Mesodermal cell (in vitro differentiated cells): ENCODE measurements at regions not wholly inside any gene's neighbourhood (a gene's known extent, or its start where the extent isn't known, plus 50 kb on each side); places are given as distances from the start of the nearest gene placed in this dataset.

ENCODE experiments used
- H3K27ac ChIP-seq: 2 replicates; pipeline ENCODE4 v1.7.0; 2013; ENCODE audit warnings: mild to moderate bottlenecking, low read depth, low read length, moderate library complexity; ENCODE audit not compliant: severe bottlenecking
- H3K36me3 ChIP-seq: 2 replicates; pipeline ENCODE4 v1.7.1; 2013; ENCODE audit warnings: mild to moderate bottlenecking, low read length, moderate library complexity; ENCODE audit not compliant: control insufficient read depth, insufficient read depth
- H3K4me1 ChIP-seq: one replicate; pipeline ENCODE4 v1.7.1; 2013; ENCODE audit warnings: mild to moderate bottlenecking, low read length; ENCODE audit not compliant: insufficient read depth, control insufficient read depth, poor library complexity, severe bottlenecking
- H3K4me3 ChIP-seq: 2 replicates; pipeline ENCODE4 v1.7.0; 2013; ENCODE audit warnings: low read length, control low read depth, mild to moderate bottlenecking; ENCODE audit not compliant: insufficient read depth, poor library complexity, severe bottlenecking; ENCODE audit errors: extremely low read depth
- H3K9me3 ChIP-seq: 2 replicates; pipeline ENCODE4 v1.7.1; 2013; ENCODE audit warnings: mild to moderate bottlenecking, low read length, moderate library complexity; ENCODE audit not compliant: control insufficient read depth
- WGBS, 2 experiments: methylation state at CpG; one replicate each; pipeline ENCODE4 v1.1.5; 2013; ENCODE audit warnings: missing lambda C conversion rate in 2 of 2; ENCODE audit not compliant: insufficient coverage in 2 of 2; 5-methylcytosine and 5-hydroxymethylcytosine counted together

GRCh38 chr2:151052850-151053660 is 208.6 kb downstream of the RBM43 start:
- no peak overlapping the region for H3K4me3 ChIP-seq
- no peak overlapping the region for H3K27ac ChIP-seq
- no peaks in the 10 kb centered on the region for H3K9me3 ChIP-seq
- 63 to 80% methylated on average over 1 of the region's 1 CpG for WGBS, 2 experiments
- no peaks in the 10 kb centered on the region for H3K4me1 ChIP-seq
- no peaks in the 10 kb centered on the region for H3K36me3 ChIP-seq

- H3K9me3 ChIP-seq: no peaks in the 10 kb centered on the region
- no peak overlapping the region for H3K4me3 ChIP-seq
- no peaks in the 10 kb centered on the region for H3K36me3 ChIP-seq
- no peaks in the 10 kb centered on the region for H3K4me1 ChIP-seq
- no CpG with 5 or more reads among the region's 2 CpGs for WGBS, 2 experiments
- H3K27ac ChIP-seq: no peak overlapping the region
Observed at GRCh38 chr2:151051574-151052220, 210.0 kb downstream of the RBM43 start.

GRCh38 chr2:151049746-151050145 is 211.9 kb downstream of the RBM43 start:
- Histone ChIP-seq H3K36me3 (no peaks in the 10 kb centered on the region), H3K27ac (no peak overlapping the region)
- WGBS, 2 experiments: no CpG with 5 or more reads among the region's 1 CpG

GRCh38 chr2:151048331-151049054 is 213.2 kb downstream of the RBM43 start:
- no peaks in the 10 kb centered on the region for H3K9me3 ChIP-seq
- H3K27ac ChIP-seq: no peak overlapping the region
- no peaks in the 10 kb centered on the region for H3K36me3 ChIP-seq
- 97 to 100% methylated on average over 2 to 4 of the region's 6 CpGs for WGBS, 2 experiments
- no peak overlapping the region for H3K4me3 ChIP-seq
- H3K4me1 ChIP-seq: no peaks in the 10 kb centered on the region

More at GRCh38 chr2:151049746-151050145, 211.9 kb downstream of the RBM43 start:
- Histone ChIP-seq H3K4me1 (no peaks in the 10 kb centered on the region), H3K4me3 (no peak overlapping the region), H3K9me3 (no peaks in the 10 kb centered on the region)

- no peaks in the 10 kb centered on the region for H3K36me3 ChIP-seq
- H3K27ac ChIP-seq: no peak overlapping the region
- no peak overlapping the region for H3K4me3 ChIP-seq
- H3K4me1 ChIP-seq: no peaks in the 10 kb centered on the region
- WGBS, 2 experiments: 64 to 75% methylated on average over 2 to 5 of the region's 5 CpGs
- no peaks in the 10 kb centered on the region for H3K9me3 ChIP-seq
Observed at GRCh38 chr2:151043484-151043883, 218.2 kb downstream of the RBM43 start.

GRCh38 chr2:151042964-151043363 is 218.7 kb downstream of the RBM43 start:
- Histone ChIP-seq H3K4me1 (no peaks in the 10 kb centered on the region), H3K36me3 (no peaks in the 10 kb centered on the region), H3K9me3 (no peaks in the 10 kb centered on the region), H3K27ac (no peak overlapping the region), H3K4me3 (no peak overlapping the region)
- 83% methylated on average over 1 of the region's 2 CpGs for WGBS, 2 experiments

GRCh38 chr2:151040039-151040438 is 221.6 kb downstream of the RBM43 start:
- whole genome bisulfite sequencing, 2 experiments: 93 to 94% methylated on average over 2 to 3 of the region's 3 CpGs

GRCh38 chr2:151038516-151038915 is 223.1 kb downstream of the RBM43 start:
- H3K4me3 ChIP-seq: no peak overlapping the region
- H3K4me1 ChIP-seq: no peaks in the 10 kb centered on the region
- 88 to 92% methylated on average over 3 to 5 of the region's 6 CpGs for WGBS, 2 experiments
- H3K27ac ChIP-seq: no peak overlapping the region
- H3K9me3 ChIP-seq: no peaks in the 10 kb centered on the region
- no peaks in the 10 kb centered on the region for H3K36me3 ChIP-seq

More at GRCh38 chr2:151040039-151040438, 221.6 kb downstream of the RBM43 start:
- Histone ChIP-seq H3K9me3 (no peaks in the 10 kb centered on the region), H3K36me3 (no peaks in the 10 kb centered on the region), H3K27ac (no peak overlapping the region), H3K4me3 (no peak overlapping the region), H3K4me1 (no peaks in the 10 kb centered on the region)

GRCh38 chr2:151037434-151037833 is 224.2 kb downstream of the RBM43 start:
- H3K36me3 ChIP-seq: no peaks in the 10 kb centered on the region
- H3K27ac ChIP-seq: no peak overlapping the region
- H3K4me3 ChIP-seq: no peak overlapping the region
- no peaks in the 10 kb centered on the region for H3K9me3 ChIP-seq
- no peaks in the 10 kb centered on the region for H3K4me1 ChIP-seq
- 71 to 98% methylated on average over 3 of the region's 4 CpGs for WGBS, 2 experiments

- H3K9me3 ChIP-seq: no peaks in the 10 kb centered on the region
- 91% methylated on average over 1 of the region's 4 CpGs; no CpG with 5 or more reads in 1 of the 2 experiments for WGBS, 2 experiments
- H3K4me1 ChIP-seq: no peaks in the 10 kb centered on the region
- H3K4me3 ChIP-seq: no peak overlapping the region
- H3K36me3 ChIP-seq: no peaks in the 10 kb centered on the region
- H3K27ac ChIP-seq: no peak overlapping the region
Observed at GRCh38 chr2:151033271-151034248, 228.1 kb downstream of the RBM43 start.
